SK-N-MC (cell line): ENCODE measurements at regions not wholly inside any gene's neighbourhood (a gene's known extent, or its start where the extent isn't known, plus 50 kb on each side); places are given as distances from the start of the nearest gene placed in this dataset.

Experiments
- EZH2 ChIP-seq: fragments of 200-600 bp; sonication (generic); IDR thresholded peaks from one replicate; pipeline ENCODE4 v1.6.1; 2017; ENCODE audit warnings: antibody characterized with exemption
- POLR2AphosphoS5 ChIP-seq: IDR thresholded peaks from 2 replicates; pipeline ENCODE4 v1.6.1; 2012; ENCODE audit warnings: mild to moderate bottlenecking, low read depth, low read length, borderline replicate concordance

GRCh38 chr12:78375461-78375860, 489.1 kb upstream of the SYT1 start:
- TF ChIP-seq POLR2AphosphoS5, result no peak
- no peak for TF ChIP-seq EZH2
